A549 (cell line): ENCODE measurements at regions not wholly inside any gene's neighbourhood (a gene's known extent, or its start where the extent isn't known, plus 50 kb on each side); places are given as distances from the start of the nearest gene placed in this dataset.

Source experiments
- ATAC-seq, 2 experiments: fragments of 200-7000 bp in 1 of 2; fragments of >200 bp in 1 of 2; cut with Nextera tagmentation in 1 of 2; cut with Tn5 transposase in 1 of 2; 3 replicates each; pipeline versions ENCODE4 v1.8.0 to v1.9.1; 2018 to 2020; ENCODE audit warnings: mild to moderate bottlenecking in 1 of 2, moderate library complexity in 1 of 2
- CTCF ChIA-PET: fragments of 300-600 bp; sonication (Branson Sonifier 250); formaldehyde crosslinking; extraction: SDS; loops from one replicate; lab custom pipeline; 2021; ENCODE audit warnings: antibody characterized with exemption, inconsistent platforms; lab: Yijun Ruan, JAX
- POLR2A ChIA-PET: fragments of 350-600 bp; formaldehyde crosslinking; extraction: SDS; loops from one replicate; lab custom pipeline; 2021; ENCODE audit warnings: antibody characterized with exemption, inconsistent platforms; lab: Yijun Ruan, JAX
- DNase-seq, 2 experiments: peaks; one replicate each; pipeline versions ENCODE4 v3.0.0 to v3.0.0-alpha.2; 2011 to 2016; ENCODE audit warnings: low read depth in 1 of 2, low spot score in 1 of 2
- FAIRE-seq: peaks from 2 replicates; lab custom pipeline; 2011; peaks lifted over from hg19 to GRCh38; lab: Jason Lieb, UNC
- H3K27ac ChIP-seq, 2 experiments: fragments of >200 bp; sonication (Bioruptor Twin); formaldehyde crosslinking; 3 replicates each; pipeline ENCODE4 v1.5.1; 2016 to 2017
- H3K4me1 ChIP-seq: fragments of >200 bp; sonication (Bioruptor Twin); formaldehyde crosslinking; 3 replicates; pipeline ENCODE4 v1.6.1; 2016
- H3K4me2 ChIP-seq: fragments of >200 bp; sonication (Bioruptor Twin); formaldehyde crosslinking; 3 replicates; pipeline ENCODE4 v1.6.1; 2016
- H3K4me3 ChIP-seq: fragments of >200 bp; sonication (Bioruptor Twin); formaldehyde crosslinking; 3 replicates; pipeline ENCODE4 v1.5.1; 2016
- H3K9me3 ChIP-seq: fragments of >200 bp; sonication (Bioruptor Twin); formaldehyde crosslinking; 3 replicates; pipeline ENCODE4 v1.6.1; 2016
- ELK1 ChIP-seq: fragments of 150-350 bp; IDR thresholded peaks from 2 replicates; pipeline ENCODE4 v1.6.1; 2014; ENCODE audit warnings: low read depth, mild to moderate bottlenecking, low read length
- HDAC2 ChIP-seq: fragments of 200-600 bp; sonication (generic); IDR thresholded peaks from 2 replicates; pipeline ENCODE4 v1.6.1; 2016
- HOXB5 ChIP-seq: fragments of 250-450 bp; sonication (Bioruptor Pico); IDR thresholded peaks from 2 replicates; pipeline ENCODE4 v1.5.0; 2020; ENCODE audit warnings: mild to moderate bottlenecking, moderate library complexity
- KDM5A ChIP-seq: fragments of 200-600 bp; sonication (generic); IDR thresholded peaks from 2 replicates; pipeline ENCODE4 v1.6.1; 2016; ENCODE audit warnings: antibody characterized with exemption, mild to moderate bottlenecking
- MAX ChIP-seq: IDR thresholded peaks from 2 replicates; pipeline ENCODE4 v1.6.1; 2012
- NFE2L2 ChIP-seq: fragments of 150-350 bp; conservative IDR thresholded peaks from 2 replicates; pipeline ENCODE4 v1.6.1; 2014; ENCODE audit warnings: low read length
- NR3C1 ChIP-seq: fragments of >200 bp; sonication (Bioruptor Twin); formaldehyde crosslinking; IDR thresholded peaks from 3 replicates; pipeline ENCODE4 v1.6.1; 2017
- POLR2A ChIP-seq: IDR thresholded peaks from 2 replicates; pipeline ENCODE4 v1.6.1; 2012; ENCODE audit warnings: mild to moderate bottlenecking, low read length
- POLR2AphosphoS2 ChIP-seq: conservative IDR thresholded peaks from 2 replicates; pipeline ENCODE4 v1.6.1; 2012; ENCODE audit warnings: low read length, improper control_type of control experiment, inconsistent platforms
- RAD21 ChIP-seq, 2 experiments: fragments of >200 bp in 1 of 2; sonication (Bioruptor Twin) in 1 of 2; formaldehyde crosslinking in 1 of 2; IDR thresholded peaks in 1 of 2; conservative IDR thresholded peaks in 1 of 2; 2 replicates in 1 of 2; 3 replicates in 1 of 2; pipeline ENCODE4 v1.6.1; 2012 to 2018; ENCODE audit warnings: inconsistent platforms in 1 of 2
- RCOR1 ChIP-seq: fragments of 150-350 bp; IDR thresholded peaks from 2 replicates; pipeline ENCODE4 v1.6.1; 2014; ENCODE audit warnings: antibody characterized with exemption, low read length, low read depth
- REST ChIP-seq: fragments of 200-600 bp; sonication (generic); IDR thresholded peaks from 2 replicates; pipeline ENCODE4 v1.6.1; 2016; ENCODE audit warnings: antibody characterized with exemption, mild to moderate bottlenecking, moderate library complexity
- TFCP2L1 ChIP-seq: fragments of 250-450 bp; sonication (Bioruptor Pico); IDR thresholded peaks from 2 replicates; pipeline ENCODE4 v1.5.0; 2021; ENCODE audit warnings: mild to moderate bottlenecking
- TP53 ChIP-seq: fragments of 250-450 bp; sonication (Bioruptor Pico); IDR thresholded peaks from 2 replicates; pipeline ENCODE4 v1.5.0; 2021; ENCODE audit warnings: mild to moderate bottlenecking, moderate library complexity
- ZC3H11A ChIP-seq: fragments of 450-650 bp; IDR thresholded peaks from 2 replicates; pipeline ENCODE4 v1.6.1; 2014; ENCODE audit warnings: antibody characterized with exemption, mild to moderate bottlenecking
- ZFP36 ChIP-seq: fragments of 450-650 bp; IDR thresholded peaks from 2 replicates; pipeline ENCODE4 v1.6.1; 2014; ENCODE audit warnings: borderline replicate concordance; ENCODE audit not compliant: partially characterized antibody
- ZSCAN20 ChIP-seq: fragments of 250-450 bp; sonication (Bioruptor Pico); IDR thresholded peaks from 2 replicates; pipeline ENCODE4 v1.8.0; 2022; ENCODE audit warnings: mild to moderate bottlenecking, moderate library complexity
- WGBS: methylation state at CpG from one replicate; pipeline ENCODE4 v1.1.6; 2017; ENCODE audit errors: missing lambda C conversion rate; 5-methylcytosine and 5-hydroxymethylcytosine counted together

- FAIRE-seq = no peak
- CTCF ChIA-PET = interaction anchor here (1.1 to 5.7 kb wide), 4 partner anchors 10 to 292 kb away, joined by 3 to 49 read pairs (median 4); no protein-coding TSS in a partner anchor
- Histone ChIP-seq H3K9me3 (peaks cover 17% of the 10 kb centered on the region), H3K4me1 (peaks cover 75% of the 10 kb centered on the region), H3K27ac (peak overlapping the region; percentile 97 to 98), H3K4me3 (no peak overlapping the region), H3K4me2 (0 out of 3 replicates have a peak overlapping the region, but pooled peaks have one; percentile 10)
- ATAC-seq = no peak
- DNase-seq = no peak
- no peak for TF ChIP-seq NFE2L2
- no peak for TF ChIP-seq ZSCAN20
- no peak for TF ChIP-seq TP53 (CRISPR knock-in tag)
- TF ChIP-seq POLR2AphosphoS2 = no peak
- TF ChIP-seq KDM5A = no peak
- TF ChIP-seq REST = no peak
- no peak for TF ChIP-seq MAX
- TF ChIP-seq HOXB5 (CRISPR knock-in tag) = no peak
- no peak for TF ChIP-seq HDAC2
- no peak for TF ChIP-seq TFCP2L1
- TF ChIP-seq ZFP36 = no peak
- POLR2A ChIA-PET = no interaction called here
- WGBS = 89% methylated on average over 10 of the region's 10 CpGs
These were observed 66.5 kb downstream of the MRPL14 start for GRCh38 chr6:44060612-44061374.

- ATAC-seq (no peak), DNase-seq (no peak), FAIRE-seq (no peak)
- ChIA-PET CTCF (interaction anchor here (2.2 to 5.7 kb wide), 2 partner anchors 15 to 290 kb away, joined by 13 to 49 read pairs; partner anchors contain the start of gene VEGFA), POLR2A (no interaction called here)
- no peak overlapping the region for H3K4me3 ChIP-seq
- H3K27ac ChIP-seq = peak overlapping the region; percentile 97 to 98
- TF ChIP-seq RAD21 (conservative IDR thresholded peaks at IDR 0.05 in 1 of 2, IDR thresholded peaks at IDR 0.05 in 1 of 2) (no peak), TFCP2L1 (no peak), ZC3H11A (no peak), ELK1 (no peak), RCOR1 (no peak), NR3C1 (no peak), POLR2AphosphoS2 (no peak), POLR2A (no peak)
- peaks cover 75% of the 10 kb centered on the region for H3K4me1 ChIP-seq
- H3K4me2 ChIP-seq = peak overlapping the region; percentile 73
- WGBS = 91% methylated on average over 7 of the region's 7 CpGs
- H3K9me3 ChIP-seq = peaks cover 17% of the 10 kb centered on the region
These were observed 67.6 kb downstream of the MRPL14 start for GRCh38 chr6:44059359-44060346.
